ENCODE measurements at regions not wholly inside any gene's neighbourhood (a gene's known extent, or its start where the extent isn't known, plus 50 kb on each side); places are given as distances from the start of the nearest gene placed in this dataset.

GRCh38 chr14:97318380-97318779, 521.2 kb downstream of the VRK1 start:
- H3K79me2 ChIP-seq, result no peaks in the 10 kb centered on the region
- H3K27me3 ChIP-seq (ENCODE audit: control insufficient read depth, insufficient read depth, low read length), result no peaks in the 10 kb centered on the region
- no peaks in the 10 kb centered on the region for H3K36me3 ChIP-seq (ENCODE audit: control insufficient read depth, insufficient read depth, low read length)
- H3K4me2 ChIP-seq (ENCODE audit: low read length), result no peak overlapping the region
- TF ChIP-seq CTCF (IDR thresholded peaks at IDR 0.05), result no peak
- H3K9me3 ChIP-seq (ENCODE audit: control insufficient read depth, low read length), result no peaks in the 10 kb centered on the region
- H3K4me1 ChIP-seq, result no peaks in the 10 kb centered on the region
- no peak overlapping the region for H2AFZ ChIP-seq
- H3K4me3 ChIP-seq (ENCODE audit: low read depth, low read length), result no peak overlapping the region
- no peak overlapping the region for H3K9ac ChIP-seq
- no peak overlapping the region for H3K27ac ChIP-seq

GRCh38 chr14:97319691-97320090, 522.5 kb downstream of the VRK1 start:
- H3K4me3 ChIP-seq (ENCODE audit: low read depth, low read length), result no peak overlapping the region
- TF ChIP-seq CTCF (IDR thresholded peaks at IDR 0.05), result no peak
- H2AFZ ChIP-seq, result no peak overlapping the region
- H3K9ac ChIP-seq, result no peak overlapping the region
- no peaks in the 10 kb centered on the region for H3K79me2 ChIP-seq
- H3K36me3 ChIP-seq (ENCODE audit: control insufficient read depth, insufficient read depth, low read length), result no peaks in the 10 kb centered on the region
- no peak overlapping the region for H3K27ac ChIP-seq
- H3K9me3 ChIP-seq (ENCODE audit: control insufficient read depth, low read length), result no peaks in the 10 kb centered on the region
- H3K4me2 ChIP-seq (ENCODE audit: low read length), result no peak overlapping the region
- no peaks in the 10 kb centered on the region for H3K4me1 ChIP-seq
- H3K27me3 ChIP-seq (ENCODE audit: control insufficient read depth, insufficient read depth, low read length), result no peaks in the 10 kb centered on the region

GRCh38 chr14:97328743-97329142, 531.6 kb downstream of the VRK1 start:
- Histone ChIP-seq H3K4me1 (no peaks in the 10 kb centered on the region), H3K27ac (no peak overlapping the region), H3K4me3 (ENCODE audit: low read depth, low read length) (no peak overlapping the region), H3K9me3 (ENCODE audit: control insufficient read depth, low read length) (no peaks in the 10 kb centered on the region), H3K36me3 (ENCODE audit: control insufficient read depth, insufficient read depth, low read length) (no peaks in the 10 kb centered on the region), H3K9ac (no peak overlapping the region), H2AFZ (no peak overlapping the region), H3K27me3 (ENCODE audit: control insufficient read depth, insufficient read depth, low read length) (no peaks in the 10 kb centered on the region), H3K4me2 (ENCODE audit: low read length) (no peak overlapping the region), H3K79me2 (no peaks in the 10 kb centered on the region)
- no peak for TF ChIP-seq CTCF (IDR thresholded peaks at IDR 0.05)

- Histone ChIP-seq H2AFZ (no peak overlapping the region), H3K27ac (no peak overlapping the region), H3K9ac (no peak overlapping the region), H3K9me3 (ENCODE audit: control insufficient read depth, low read length) (no peaks in the 10 kb centered on the region), H3K4me3 (ENCODE audit: low read depth, low read length) (no peak overlapping the region), H3K4me2 (ENCODE audit: low read length) (no peak overlapping the region), H3K27me3 (ENCODE audit: control insufficient read depth, insufficient read depth, low read length) (no peaks in the 10 kb centered on the region), H3K36me3 (ENCODE audit: control insufficient read depth, insufficient read depth, low read length) (no peaks in the 10 kb centered on the region), H3K79me2 (no peaks in the 10 kb centered on the region), H3K4me1 (no peaks in the 10 kb centered on the region)
- TF ChIP-seq CTCF (IDR thresholded peaks at IDR 0.05), result no peak
Measured at GRCh38 chr14:97329701-97330100, 532.5 kb downstream of the VRK1 start.

- H3K79me2 ChIP-seq, result no peaks in the 10 kb centered on the region
- no peaks in the 10 kb centered on the region for H3K9me3 ChIP-seq (ENCODE audit: control insufficient read depth, low read length)
- H3K27ac ChIP-seq, result no peak overlapping the region
- H2AFZ ChIP-seq, result no peak overlapping the region
- H3K4me1 ChIP-seq, result no peaks in the 10 kb centered on the region
- no peak overlapping the region for H3K4me2 ChIP-seq (ENCODE audit: low read length)
- no peaks in the 10 kb centered on the region for H3K27me3 ChIP-seq (ENCODE audit: control insufficient read depth, insufficient read depth, low read length)
- H3K4me3 ChIP-seq (ENCODE audit: low read depth, low read length), result no peak overlapping the region
- H3K36me3 ChIP-seq (ENCODE audit: control insufficient read depth, insufficient read depth, low read length), result no peaks in the 10 kb centered on the region
- H3K9ac ChIP-seq, result no peak overlapping the region
- TF ChIP-seq CTCF (IDR thresholded peaks at IDR 0.05), result no peak
Measured at GRCh38 chr14:97331058-97331457, 533.9 kb downstream of the VRK1 start.
